HAP-1 (cell line): ENCODE measurements at regions not wholly inside any gene's neighbourhood (a gene's known extent, or its start where the extent isn't known, plus 50 kb on each side); places are given as distances from the start of the nearest gene placed in this dataset.
"Not testable (repeated sequence)": the region's sequence is repeated elsewhere in the genome, so short reads cannot be mapped to it uniquely, and the experiment has no call there.

Experiments used
- DNase-seq, 2 experiments: peaks; one replicate each; pipeline ENCODE4 v3.0.0-alpha.2; 2016 to 2020; ENCODE audit warnings: low spot score in 2 of 2
- H3K27me3 ChIP-seq: fragments of 250-450 bp; sonication (Bioruptor Pico); 2 replicates; pipeline ENCODE4 v1.5.1; 2020; ENCODE audit warnings: low read depth, mild to moderate bottlenecking, moderate library complexity
- H3K36me3 ChIP-seq: fragments of 250-450 bp; sonication (Bioruptor Pico); replicated peaks from 2 replicates; pipeline ENCODE4 v1.5.1; 2020; ENCODE audit warnings: mild to moderate bottlenecking
- H3K4me1 ChIP-seq: fragments of 250-450 bp; sonication (Bioruptor Pico); 2 replicates; pipeline ENCODE4 v1.5.1; 2020; ENCODE audit warnings: mild to moderate bottlenecking
- H3K4me3 ChIP-seq: fragments of 250-450 bp; sonication (Bioruptor Pico); 2 replicates; pipeline ENCODE4 v1.5.1; 2020; ENCODE audit warnings: mild to moderate bottlenecking, moderate library complexity
- H3K9me3 ChIP-seq: fragments of 250-450 bp; sonication (Bioruptor Pico); 2 replicates; pipeline ENCODE4 v1.5.1; 2020; ENCODE audit warnings: mild to moderate bottlenecking, moderate library complexity
- in situ Hi-C: fragments of 300-500 bp; cut with MboI; formaldehyde crosslinking; loops from 3 replicates; pipeline ENCODE4 v1.14.3; 2020; ENCODE audit warnings: low sequenced_read_pairs, inconsistent platforms, mixed read lengths

DNA sequence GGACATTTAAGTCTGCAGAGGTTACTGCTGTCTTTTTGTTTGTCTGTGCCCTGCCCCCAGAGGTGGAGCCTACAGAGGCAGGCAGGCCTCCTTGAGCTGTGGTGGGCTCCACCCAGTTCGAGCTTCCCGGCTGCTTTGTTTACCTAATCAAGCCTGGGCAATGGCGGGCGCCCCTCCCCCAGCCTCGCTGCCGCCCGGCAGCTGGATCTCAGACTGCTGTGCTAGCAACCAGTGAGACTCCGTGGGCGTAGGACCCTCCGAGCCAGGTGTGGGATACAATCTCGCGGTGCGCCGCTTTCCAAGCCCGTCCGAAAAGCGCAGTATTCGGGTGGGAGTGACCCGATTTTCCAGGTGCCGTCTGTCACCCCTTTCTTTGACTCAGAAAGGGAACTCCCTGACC is 198.4 kb upstream of the FERMT1 start:
- DNase-seq, H3K4me3 ChIP-seq, H3K4me1 ChIP-seq, H3K27me3 ChIP-seq, in situ Hi-C loops, H3K9me3 ChIP-seq, H3K36me3 ChIP-seq: not testable (repeated sequence)

DNA sequence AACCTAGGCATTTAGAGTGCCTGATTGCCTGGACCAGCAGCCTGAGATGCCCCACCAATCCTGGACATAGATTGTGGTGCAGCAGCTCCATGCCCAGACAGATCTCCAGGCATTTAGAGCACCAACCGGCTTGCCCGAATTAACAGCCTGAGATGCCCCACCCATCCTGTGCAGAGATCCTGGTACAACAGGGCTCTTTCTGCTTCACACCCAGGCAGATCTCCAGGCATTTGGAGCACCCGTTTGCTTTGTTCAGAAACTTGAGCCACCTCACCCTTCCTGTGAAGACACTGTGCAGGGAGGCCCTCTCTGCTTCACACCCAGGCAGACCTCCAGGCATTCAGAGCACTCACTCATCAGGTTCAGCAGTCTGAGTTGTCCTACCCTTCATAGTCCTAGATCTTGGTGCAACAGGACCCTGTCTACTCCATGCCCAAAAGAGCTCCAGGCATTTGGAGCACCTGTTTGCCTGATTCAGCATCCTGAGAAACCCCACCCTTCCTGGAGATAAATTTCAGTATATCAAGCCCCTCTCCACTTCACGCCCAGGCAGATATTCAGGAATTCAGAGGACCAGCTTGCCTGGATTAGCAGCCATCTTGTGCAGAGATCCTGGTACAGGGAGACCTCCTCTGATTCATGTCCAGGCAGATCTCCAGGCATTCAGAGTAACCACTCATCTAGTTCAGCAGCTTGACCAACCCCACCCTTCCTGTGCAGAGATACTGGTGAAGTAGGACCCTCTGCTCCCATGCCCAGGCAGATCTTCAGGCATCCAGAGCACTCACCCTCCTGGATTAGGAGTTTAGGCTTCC is 189.2 kb upstream of the FERMT1 start:
- H3K4me3 ChIP-seq = no peak overlapping the region
- H3K27me3 ChIP-seq = no peaks in the 10 kb centered on the region
- no peaks in the 10 kb centered on the region for H3K9me3 ChIP-seq
- H3K4me1 ChIP-seq = no peaks in the 10 kb centered on the region
- in situ Hi-C loops = no loop called here
- no peaks in the 10 kb centered on the region for H3K36me3 ChIP-seq
- no peak for DNase-seq

DNA sequence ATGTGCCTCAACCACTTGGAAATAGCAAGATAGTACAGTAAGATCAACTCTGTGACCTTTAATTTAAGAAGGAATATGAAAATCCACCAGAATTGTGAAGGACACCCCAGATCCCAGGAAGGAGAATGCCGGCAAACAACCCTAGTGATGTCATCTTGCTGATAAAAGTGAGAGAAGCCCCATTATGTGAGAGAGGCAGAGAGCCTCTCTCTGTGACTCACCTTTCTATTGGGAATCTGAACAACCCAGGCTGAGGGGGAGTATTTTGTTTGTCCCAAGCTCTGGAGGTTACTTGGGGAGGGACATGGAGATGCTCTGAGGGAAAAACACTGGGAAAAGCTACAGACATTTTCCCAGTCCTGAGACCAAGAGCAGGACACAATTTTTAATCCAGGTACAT is 188.3 kb upstream of the FERMT1 start:
- Histone ChIP-seq H3K27me3 (no peaks in the 10 kb centered on the region), H3K36me3 (no peaks in the 10 kb centered on the region), H3K9me3 (no peaks in the 10 kb centered on the region), H3K4me3 (no peak overlapping the region), H3K4me1 (no peaks in the 10 kb centered on the region)
- in situ Hi-C loops = no loop called here
- no peak for DNase-seq

DNA sequence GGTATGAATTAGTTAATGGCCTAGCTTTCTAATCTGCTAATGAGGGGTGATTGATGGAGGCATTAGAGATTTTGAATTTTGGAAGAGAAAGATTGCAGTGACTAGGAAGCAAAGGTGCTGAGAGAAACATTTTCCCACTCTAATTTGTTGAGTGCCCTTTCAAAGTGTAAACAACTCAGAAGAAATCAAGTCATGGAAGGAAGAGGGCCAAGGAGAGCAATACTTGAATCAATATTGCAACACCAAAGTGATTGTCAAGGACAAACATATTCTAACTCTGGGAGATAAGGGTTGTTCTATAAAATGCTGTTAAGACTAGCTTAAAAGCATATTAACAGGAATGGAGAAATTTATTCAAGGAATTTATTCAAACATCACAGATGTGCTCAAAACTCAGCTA is 182.7 kb upstream of the FERMT1 start:
- DNase-seq = no peak
- in situ Hi-C loops = no loop called here
- no peak overlapping the region for H3K4me3 ChIP-seq
- H3K9me3 ChIP-seq = no peaks in the 10 kb centered on the region
- no peaks in the 10 kb centered on the region for H3K4me1 ChIP-seq
- no peaks in the 10 kb centered on the region for H3K27me3 ChIP-seq
- no peaks in the 10 kb centered on the region for H3K36me3 ChIP-seq

DNA sequence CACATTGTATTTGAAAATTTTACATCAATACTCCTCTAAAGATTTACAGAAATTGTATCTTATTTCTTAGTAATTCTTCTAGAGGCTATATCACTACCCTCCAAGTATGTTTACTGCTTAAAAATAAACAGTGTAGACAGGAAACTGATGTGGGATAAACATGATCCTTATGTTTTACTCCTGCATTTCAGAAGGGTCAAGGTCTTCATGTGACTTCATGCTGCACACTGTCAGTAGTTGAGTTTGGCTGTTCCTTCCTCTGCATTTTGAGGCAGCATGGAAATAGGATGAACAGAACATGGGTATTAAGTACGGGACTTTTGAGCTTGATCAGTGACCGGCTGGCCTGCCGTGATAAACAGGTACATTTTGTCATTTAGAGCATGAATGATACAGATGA is 179.2 kb upstream of the FERMT1 start:
- in situ Hi-C loops = no loop called here
- no peaks in the 10 kb centered on the region for H3K27me3 ChIP-seq
- DNase-seq = no peak
- H3K4me1 ChIP-seq = no peaks in the 10 kb centered on the region
- H3K4me3 ChIP-seq = no peak overlapping the region
- no peaks in the 10 kb centered on the region for H3K36me3 ChIP-seq
- H3K9me3 ChIP-seq = no peaks in the 10 kb centered on the region; the same call in 1 of the 2 replicates

DNA sequence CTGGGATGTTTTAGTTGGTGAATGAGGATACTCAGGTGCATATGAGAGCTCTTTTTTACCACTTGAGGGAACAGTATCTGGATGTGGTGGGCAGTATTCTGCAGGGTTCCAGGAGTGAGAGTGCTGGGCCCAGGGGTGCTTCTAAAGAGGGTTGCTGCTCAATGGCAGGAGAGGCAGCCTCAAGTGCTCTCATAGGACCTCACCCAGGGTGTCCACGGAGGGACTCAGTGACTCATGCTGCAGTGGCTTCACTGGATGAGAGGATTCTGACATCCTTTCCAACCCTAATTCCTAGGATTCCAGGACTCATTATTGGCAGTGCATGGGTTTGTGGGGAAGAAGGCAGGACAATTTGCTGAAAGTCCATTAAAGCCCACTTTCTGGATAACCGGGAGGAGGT is 176.6 kb upstream of the FERMT1 start:
- Histone ChIP-seq H3K4me3 (no peak overlapping the region), H3K9me3 (no peaks in the 10 kb centered on the region; the same call in 1 of the 2 replicates), H3K27me3 (no peaks in the 10 kb centered on the region), H3K36me3 (no peaks in the 10 kb centered on the region), H3K4me1 (no peaks in the 10 kb centered on the region)
- in situ Hi-C loops = no loop called here
- DNase-seq = no peak

DNA sequence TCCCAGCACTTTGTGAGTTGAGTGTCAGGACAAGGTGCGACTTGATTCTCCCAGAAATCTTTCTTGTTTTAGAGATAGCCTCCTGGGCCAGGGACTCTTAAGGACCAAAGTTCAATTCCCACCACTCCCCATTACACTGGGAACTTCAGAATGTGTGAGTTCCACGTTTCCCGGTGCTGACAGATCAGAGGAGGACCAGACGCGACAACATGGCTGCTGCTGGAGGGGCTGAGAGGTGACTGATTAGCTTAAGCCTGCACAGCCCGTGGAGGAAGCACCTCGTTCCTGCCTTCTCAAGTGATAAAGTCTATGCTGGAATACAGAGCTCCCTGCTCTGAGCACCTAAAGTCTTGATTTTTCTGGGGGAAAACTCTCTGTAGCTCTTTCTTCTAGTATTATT is 175.2 kb upstream of the FERMT1 start:
- H3K36me3 ChIP-seq = no peaks in the 10 kb centered on the region
- no peaks in the 10 kb centered on the region for H3K4me1 ChIP-seq
- no peaks in the 10 kb centered on the region for H3K27me3 ChIP-seq

DNA sequence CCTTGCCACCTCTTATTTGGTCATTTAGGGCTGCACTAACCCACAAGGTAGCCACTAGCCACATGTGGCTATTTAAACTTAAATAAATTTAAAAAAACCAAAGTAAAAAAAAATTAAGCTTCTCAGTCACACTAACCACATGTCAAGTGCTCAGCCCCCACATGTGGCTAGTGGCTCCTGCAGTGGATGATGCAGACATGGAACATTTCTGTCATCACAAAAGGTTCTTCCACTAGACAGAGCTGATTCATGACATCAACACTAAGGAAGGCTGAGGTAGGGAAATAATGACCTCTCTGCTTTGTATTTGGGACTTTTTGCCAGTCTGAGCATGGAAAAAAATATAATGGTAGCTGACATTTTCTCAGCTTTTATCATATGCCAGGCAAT is 173.0 kb upstream of the FERMT1 start:
- Histone ChIP-seq H3K9me3 (no peaks in the 10 kb centered on the region; the same call in 1 of the 2 replicates), H3K4me3 (no peak overlapping the region), H3K4me1 (no peaks in the 10 kb centered on the region), H3K36me3 (no peaks in the 10 kb centered on the region), H3K27me3 (no peaks in the 10 kb centered on the region)
- DNase-seq = no peak
- in situ Hi-C loops = no loop called here

More for the DNA sequence above, 175.2 kb upstream of the FERMT1 start:
- H3K4me3 ChIP-seq = no peak overlapping the region
- in situ Hi-C loops = no loop called here
- DNase-seq = no peak
- H3K9me3 ChIP-seq = no peaks in the 10 kb centered on the region; the same call in 1 of the 2 replicates

DNA sequence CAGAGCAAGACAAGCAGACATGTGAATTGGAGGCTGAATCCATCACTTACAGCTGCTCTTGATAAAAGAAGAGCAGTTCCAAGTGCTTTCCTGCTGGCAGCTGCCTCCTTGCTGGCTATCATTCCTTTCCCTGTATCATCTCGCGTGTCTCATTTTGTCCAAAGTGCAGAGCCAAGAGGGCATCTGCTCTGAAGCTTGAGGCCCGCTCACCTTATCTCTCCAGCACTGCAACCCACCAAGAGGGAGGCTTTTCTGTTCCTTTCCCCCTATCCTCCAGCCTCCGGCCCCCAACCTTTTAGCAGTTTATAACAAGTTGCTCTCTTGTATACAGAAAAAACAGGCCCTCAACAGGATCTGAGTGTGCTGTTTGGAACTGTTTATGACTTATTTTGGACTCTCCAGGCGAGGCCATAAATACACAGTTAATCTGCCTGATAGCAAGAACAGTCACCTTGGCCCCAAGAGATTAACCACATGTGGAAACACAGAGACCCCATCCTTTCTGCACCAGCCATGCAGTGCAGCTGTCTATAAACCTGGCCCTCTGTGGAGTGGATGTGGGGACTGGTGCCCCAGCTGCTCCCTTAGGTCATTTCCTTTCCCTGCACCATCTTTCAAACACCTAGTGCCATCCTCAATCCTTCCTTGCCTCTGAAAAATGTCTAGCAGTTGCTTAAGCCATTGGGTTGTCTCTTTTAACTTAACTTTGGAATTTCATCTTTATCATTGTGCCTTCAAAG is 172.5 kb upstream of the FERMT1 start:
- DNase-seq = no peak
- in situ Hi-C loops = no loop called here
- Histone ChIP-seq H3K4me1 (no peaks in the 10 kb centered on the region), H3K36me3 (no peaks in the 10 kb centered on the region), H3K27me3 (no peaks in the 10 kb centered on the region), H3K4me3 (no peak overlapping the region), H3K9me3 (no peaks in the 10 kb centered on the region; the same call in 1 of the 2 replicates)

DNA sequence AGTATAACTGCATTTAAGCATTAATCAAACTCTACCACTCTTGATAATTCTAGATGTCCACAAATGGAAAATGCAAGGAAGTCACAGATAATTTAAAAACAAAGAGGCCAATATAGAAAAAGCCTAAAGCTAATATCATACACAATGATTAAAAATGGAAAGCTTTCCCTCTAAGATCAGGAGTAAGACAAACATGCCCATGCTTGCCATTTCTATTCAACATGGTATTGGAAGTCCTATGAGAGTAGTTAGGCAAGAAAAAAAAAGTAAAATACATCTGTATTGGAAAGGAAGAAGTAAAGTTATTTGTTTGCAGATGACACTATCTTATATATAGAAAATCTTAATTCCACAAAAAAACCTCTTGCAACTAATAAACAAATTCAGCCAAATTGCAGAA is 164.6 kb upstream of the FERMT1 start:
- in situ Hi-C loops = no loop called here
- no peaks in the 10 kb centered on the region for H3K36me3 ChIP-seq

DNA sequence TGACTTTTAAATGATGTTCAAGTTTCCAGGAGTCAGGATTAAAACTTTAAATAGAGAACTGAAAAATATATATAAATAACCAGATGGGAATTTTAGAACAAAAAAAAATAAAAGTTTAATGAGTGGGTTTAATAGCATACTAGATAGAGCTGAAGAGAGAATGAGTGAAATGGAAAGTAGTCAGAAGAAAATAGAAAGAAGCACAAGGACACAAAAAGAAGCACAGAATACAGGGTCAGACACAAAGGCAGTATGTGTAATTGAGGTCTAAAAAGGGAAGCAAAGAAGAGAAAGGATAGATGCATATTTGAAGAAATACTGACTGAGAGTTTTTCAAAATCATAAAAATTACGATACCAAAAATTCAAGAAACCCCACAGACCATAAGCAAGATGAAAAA is 159.8 kb upstream of the FERMT1 start:
- H3K9me3 ChIP-seq = no peaks in the 10 kb centered on the region
- H3K4me3 ChIP-seq = no peak overlapping the region
- no peaks in the 10 kb centered on the region for H3K27me3 ChIP-seq
- H3K36me3 ChIP-seq = no peaks in the 10 kb centered on the region
- no peak for DNase-seq
- in situ Hi-C loops = no loop called here
- no peaks in the 10 kb centered on the region for H3K4me1 ChIP-seq

More for the DNA sequence above, 164.6 kb upstream of the FERMT1 start:
- no peaks in the 10 kb centered on the region for H3K4me1 ChIP-seq
- no peaks in the 10 kb centered on the region for H3K27me3 ChIP-seq
- no peaks in the 10 kb centered on the region for H3K9me3 ChIP-seq
- no peak overlapping the region for H3K4me3 ChIP-seq
- no peak for DNase-seq

DNA sequence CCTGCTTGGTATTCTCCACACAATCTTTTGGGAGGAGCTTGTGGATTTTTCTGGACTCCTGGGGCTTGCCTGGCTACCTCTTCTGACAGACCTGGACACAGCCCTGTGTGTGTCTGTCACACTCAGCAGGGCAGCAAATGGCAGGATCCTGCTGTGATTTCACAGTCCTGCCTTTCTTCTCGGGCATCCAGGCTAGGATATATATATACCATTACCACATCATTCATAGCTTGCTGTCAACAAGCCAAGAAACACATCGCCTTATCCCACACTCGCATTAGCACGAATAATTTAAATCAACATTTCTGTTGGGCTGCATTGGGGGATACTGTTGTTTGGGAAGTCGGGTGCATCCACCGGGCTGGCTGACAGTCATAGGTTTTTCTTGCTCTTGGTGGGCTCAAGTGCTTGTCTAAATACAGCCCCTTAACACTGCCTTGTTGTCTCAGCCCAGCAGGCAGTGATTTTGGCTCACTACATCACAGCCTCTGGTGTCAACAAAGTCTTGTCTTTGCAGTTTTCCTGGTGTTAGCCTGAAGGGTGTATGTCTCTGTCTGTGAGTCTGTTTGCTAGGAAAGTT is 154.9 kb upstream of the FERMT1 start:
- H3K4me3 ChIP-seq = no peak overlapping the region
- DNase-seq = no peak
- no peaks in the 10 kb centered on the region for H3K4me1 ChIP-seq
- H3K27me3 ChIP-seq = 0 out of 2 replicates have a peak, but pooled peaks cover 3% of the 10 kb centered on the region
- in situ Hi-C loops = no loop called here
- H3K9me3 ChIP-seq = no peaks in the 10 kb centered on the region
- H3K36me3 ChIP-seq = no peaks in the 10 kb centered on the region

DNA sequence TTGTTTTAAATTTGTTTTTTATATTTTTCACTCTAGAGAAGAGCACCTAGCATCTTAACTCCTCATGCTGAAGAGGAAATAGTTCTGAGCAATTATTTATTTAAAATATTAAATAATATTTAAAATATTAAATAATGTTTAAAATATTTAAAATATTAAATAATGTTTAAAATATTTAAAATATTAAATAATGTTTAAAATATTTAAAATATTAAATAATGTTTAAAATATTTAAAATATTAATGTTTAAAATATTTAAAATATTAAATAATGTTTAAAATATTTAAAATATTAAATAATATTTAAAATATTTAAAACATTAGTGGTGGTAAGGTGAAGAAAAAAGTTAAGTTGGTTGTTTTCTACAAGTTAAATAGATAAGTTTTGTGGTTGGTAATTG is 147.6 kb upstream of the FERMT1 start:
- H3K36me3 ChIP-seq, H3K27me3 ChIP-seq, H3K9me3 ChIP-seq, DNase-seq, H3K4me1 ChIP-seq, in situ Hi-C loops, H3K4me3 ChIP-seq: not testable (repeated sequence)
